Prostate gland (tissue), 2 donors: ENCODE measurements at regions not wholly inside any gene's neighbourhood (a gene's known extent, or its start where the extent isn't known, plus 50 kb on each side); places are given as distances from the start of the nearest gene placed in this dataset.

Experiments
- POLR2A ChIP-seq: fragments of 450-650 bp; IDR thresholded peaks from one replicate; pipeline ENCODE4 v1.6.1; 2016; ENCODE audit warnings: antibody characterized with exemption, mild to moderate bottlenecking
- POLR2AphosphoS5 ChIP-seq: sonication (generic); formaldehyde crosslinking; IDR thresholded peaks from one replicate; pipeline ENCODE4 v1.6.1; 2017; ENCODE audit warnings: antibody characterized with exemption
- TF ChIP-seq, protein P1 (sequence below), 4 experiments: fragments of 200-600 bp in 2 of 4; fragments of 450-650 bp in 2 of 4; sonication (generic) in 2 of 4; IDR thresholded peaks; 1 replicate in 3 of 4; 2 replicates in 1 of 4; pipeline ENCODE4 v1.5.1; 2016 to 2019; ENCODE audit warnings: antibody characterized with exemption in 4 of 4, mild to moderate bottlenecking in 2 of 4, moderate library complexity in 2 of 4

DNA sequence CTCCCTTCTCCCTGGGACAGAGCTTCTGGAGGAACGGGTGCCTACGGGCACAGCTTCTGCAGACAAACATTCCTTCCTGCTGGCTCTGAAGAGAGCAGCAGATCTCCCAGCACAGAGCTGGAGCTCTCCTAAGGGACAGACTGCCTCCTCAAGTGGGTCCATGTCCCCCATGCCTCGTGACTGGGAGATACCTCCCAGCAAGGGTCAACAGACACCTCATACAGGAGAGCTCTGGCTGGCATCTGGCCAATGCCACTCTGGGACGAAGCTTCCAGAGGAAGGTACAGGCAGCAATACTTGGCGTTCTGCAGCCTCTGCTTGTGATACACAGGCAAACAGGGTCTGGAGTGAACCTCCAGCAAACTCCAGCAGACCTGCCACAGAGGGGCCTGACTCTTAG lies 227.9 kb downstream of the SPATA31D1 start:
- TF ChIP-seq POLR2A (no peak), POLR2AphosphoS5 (no peak)
- TF ChIP-seq, protein P1, sequence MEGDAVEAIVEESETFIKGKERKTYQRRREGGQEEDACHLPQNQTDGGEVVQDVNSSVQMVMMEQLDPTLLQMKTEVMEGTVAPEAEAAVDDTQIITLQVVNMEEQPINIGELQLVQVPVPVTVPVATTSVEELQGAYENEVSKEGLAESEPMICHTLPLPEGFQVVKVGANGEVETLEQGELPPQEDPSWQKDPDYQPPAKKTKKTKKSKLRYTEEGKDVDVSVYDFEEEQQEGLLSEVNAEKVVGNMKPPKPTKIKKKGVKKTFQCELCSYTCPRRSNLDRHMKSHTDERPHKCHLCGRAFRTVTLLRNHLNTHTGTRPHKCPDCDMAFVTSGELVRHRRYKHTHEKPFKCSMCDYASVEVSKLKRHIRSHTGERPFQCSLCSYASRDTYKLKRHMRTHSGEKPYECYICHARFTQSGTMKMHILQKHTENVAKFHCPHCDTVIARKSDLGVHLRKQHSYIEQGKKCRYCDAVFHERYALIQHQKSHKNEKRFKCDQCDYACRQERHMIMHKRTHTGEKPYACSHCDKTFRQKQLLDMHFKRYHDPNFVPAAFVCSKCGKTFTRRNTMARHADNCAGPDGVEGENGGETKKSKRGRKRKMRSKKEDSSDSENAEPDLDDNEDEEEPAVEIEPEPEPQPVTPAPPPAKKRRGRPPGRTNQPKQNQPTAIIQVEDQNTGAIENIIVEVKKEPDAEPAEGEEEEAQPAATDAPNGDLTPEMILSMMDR (IDR thresholded peaks at IDR 0.05) = no peak
